ENCODE measurements at regions not wholly inside any gene's neighbourhood (a gene's known extent, or its start where the extent isn't known, plus 50 kb on each side); places are given as distances from the start of the nearest gene placed in this dataset.

DNA sequence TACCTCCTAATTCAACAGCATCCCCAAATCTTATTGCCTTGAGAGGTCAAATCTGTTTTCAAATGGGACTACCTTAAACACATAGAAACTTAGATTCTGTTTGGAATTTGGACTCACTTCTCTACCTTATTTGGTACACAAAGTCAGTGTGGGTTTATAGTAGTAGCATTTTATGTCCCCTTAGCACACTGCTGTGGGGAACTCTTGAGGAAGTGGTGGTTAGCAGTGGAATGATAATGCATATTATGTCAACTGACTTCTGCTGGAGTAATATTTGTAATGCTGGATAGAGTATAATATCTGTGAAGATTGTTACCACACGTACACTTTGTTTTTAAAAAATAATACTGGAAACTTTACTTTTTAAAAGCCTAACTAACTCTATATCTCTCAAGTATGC lies 386.3 kb downstream of the NDFIP2 start:
- DNase-seq (ENCODE audit: low read depth, low spot score): no peak
- H3K27ac ChIP-seq (ENCODE audit: low read length): no peak overlapping the region

DNA sequence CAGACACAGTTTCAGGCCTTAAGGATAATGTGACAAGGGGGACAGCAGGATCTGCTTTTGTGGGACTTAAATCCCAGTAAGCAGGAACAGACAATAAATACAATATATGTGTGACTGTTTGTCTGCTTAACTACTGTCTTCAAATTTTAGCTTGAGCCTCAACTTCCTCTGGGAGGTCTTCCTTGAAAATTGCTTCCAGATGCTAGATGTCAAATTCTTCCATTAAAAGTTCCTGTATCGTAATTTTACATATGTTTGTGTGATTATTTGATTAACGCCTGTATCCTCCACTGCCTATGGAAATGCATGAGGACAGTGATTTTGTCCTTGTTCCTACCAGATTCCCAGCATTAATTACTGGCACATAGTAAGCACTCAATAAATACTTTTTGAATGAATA lies 385.5 kb downstream of the NDFIP2 start:
- no peaks in the 10 kb centered on the region for H3K36me3 ChIP-seq (ENCODE audit: control insufficient read depth, insufficient read depth, low read length)
- no peaks in the 10 kb centered on the region; the same call in 1 of the 2 replicates for H3K4me1 ChIP-seq (ENCODE audit: control insufficient read depth, insufficient read depth, low read length)
- no peak overlapping the region for H3K4me3 ChIP-seq (ENCODE audit: low read length)
- no peak for DNase-seq (ENCODE audit: low read depth, low spot score)
- no peaks in the 10 kb centered on the region for H3K9me3 ChIP-seq (ENCODE audit: control insufficient read depth, insufficient read depth, low read length)
- H3K27me3 ChIP-seq (ENCODE audit: control insufficient read depth, insufficient read depth, low read length): no peaks in the 10 kb centered on the region
- no CpG with 5 or more reads among the region's 2 CpGs for WGBS (ENCODE audit: insufficient coverage, insufficient read length)
- no peak overlapping the region for H3K27ac ChIP-seq (ENCODE audit: low read length)

More for the DNA sequence above, 386.3 kb downstream of the NDFIP2 start:
- no peaks in the 10 kb centered on the region; the same call in 1 of the 2 replicates for H3K4me1 ChIP-seq (ENCODE audit: control insufficient read depth, insufficient read depth, low read length)
- no peaks in the 10 kb centered on the region for H3K9me3 ChIP-seq (ENCODE audit: control insufficient read depth, insufficient read depth, low read length)
- H3K36me3 ChIP-seq (ENCODE audit: control insufficient read depth, insufficient read depth, low read length): no peaks in the 10 kb centered on the region
- WGBS (ENCODE audit: insufficient coverage, insufficient read length): no CpG with 5 or more reads among the region's 1 CpG
- H3K4me3 ChIP-seq (ENCODE audit: low read length): no peak overlapping the region
- H3K27me3 ChIP-seq (ENCODE audit: control insufficient read depth, insufficient read depth, low read length): no peaks in the 10 kb centered on the region

DNA sequence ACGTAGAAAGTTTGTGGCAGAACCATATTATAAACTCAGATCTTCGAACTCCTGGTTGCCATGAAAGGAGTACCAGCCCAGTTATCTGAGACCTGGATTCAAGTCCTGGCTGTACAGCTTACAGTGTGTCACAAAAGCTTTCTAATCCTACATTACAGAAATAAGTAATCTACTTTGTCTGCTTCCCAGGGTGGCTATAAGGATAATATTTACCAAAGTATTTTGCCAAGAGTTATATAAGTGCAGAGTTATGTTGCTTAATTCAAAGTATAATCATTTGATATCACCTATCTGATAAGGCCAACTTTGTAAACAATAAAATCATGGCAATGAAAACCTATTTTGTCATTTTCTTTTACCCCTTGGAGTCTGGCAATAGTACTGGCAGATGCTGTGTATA lies 381.6 kb downstream of the NDFIP2 start:
- no peak overlapping the region for H3K27ac ChIP-seq (ENCODE audit: low read length)
- H3K4me1 ChIP-seq (ENCODE audit: control insufficient read depth, insufficient read depth, low read length): no peaks in the 10 kb centered on the region
- H3K9me3 ChIP-seq (ENCODE audit: control insufficient read depth, insufficient read depth, low read length): no peaks in the 10 kb centered on the region
- DNase-seq (ENCODE audit: low read depth, low spot score): no peak
- no peak overlapping the region for H3K4me3 ChIP-seq (ENCODE audit: low read length)
- H3K27me3 ChIP-seq (ENCODE audit: control insufficient read depth, insufficient read depth, low read length): no peaks in the 10 kb centered on the region
- WGBS (ENCODE audit: insufficient coverage, insufficient read length): no CpG with 5 or more reads among the region's 2 CpGs
- H3K36me3 ChIP-seq (ENCODE audit: control insufficient read depth, insufficient read depth, low read length): no peaks in the 10 kb centered on the region

DNA sequence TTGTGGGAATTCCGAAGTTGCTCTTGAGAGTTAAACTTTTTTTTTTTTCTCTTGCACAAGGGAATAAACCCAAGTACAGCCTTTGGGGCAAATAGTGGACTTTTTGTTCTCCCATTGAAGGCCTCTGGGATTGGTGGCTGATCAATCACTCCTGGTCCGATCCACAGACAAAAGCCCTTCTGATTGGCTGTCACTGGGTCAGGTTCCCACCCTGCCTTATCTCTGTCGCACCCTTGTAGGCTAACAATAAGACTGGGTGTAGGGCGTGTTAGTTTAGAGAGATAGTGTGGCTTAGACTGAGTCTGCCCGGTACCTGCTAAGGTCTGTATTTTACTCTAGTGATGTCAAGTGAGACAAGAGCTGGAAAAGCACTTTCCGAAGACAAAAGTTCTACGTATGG lies 380.8 kb downstream of the NDFIP2 start:
- H3K27ac ChIP-seq (ENCODE audit: low read length): no peak overlapping the region
- no peak for DNase-seq (ENCODE audit: low read depth, low spot score)
- no CpG with 5 or more reads among the region's 7 CpGs for WGBS (ENCODE audit: insufficient coverage, insufficient read length)
- no peaks in the 10 kb centered on the region for H3K9me3 ChIP-seq (ENCODE audit: control insufficient read depth, insufficient read depth, low read length)
- H3K36me3 ChIP-seq (ENCODE audit: control insufficient read depth, insufficient read depth, low read length): no peaks in the 10 kb centered on the region
- no peaks in the 10 kb centered on the region for H3K4me1 ChIP-seq (ENCODE audit: control insufficient read depth, insufficient read depth, low read length)
- H3K27me3 ChIP-seq (ENCODE audit: control insufficient read depth, insufficient read depth, low read length): no peaks in the 10 kb centered on the region
- no peak overlapping the region for H3K4me3 ChIP-seq (ENCODE audit: low read length)

DNA sequence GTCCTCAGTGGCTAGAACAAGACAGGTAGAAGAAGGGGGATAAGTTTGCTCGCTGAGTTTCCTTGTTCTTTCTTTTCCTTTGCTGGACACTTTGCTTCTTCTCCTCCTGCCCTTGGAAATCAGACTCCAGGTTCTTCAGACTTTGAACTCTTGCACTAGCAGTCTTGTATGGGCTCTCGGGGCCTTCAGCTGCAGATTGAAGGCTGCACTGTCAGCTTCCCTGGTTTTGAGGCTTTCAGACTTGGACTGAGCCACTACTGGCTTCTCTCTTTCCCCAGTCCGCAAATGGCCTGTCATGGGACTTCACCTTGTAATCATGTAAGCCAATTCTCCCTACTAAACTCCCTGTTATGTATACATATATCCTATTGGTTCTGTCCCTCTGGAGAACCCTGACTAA lies 379.8 kb downstream of the NDFIP2 start:
- no CpG with 5 or more reads among the region's 3 CpGs for WGBS (ENCODE audit: insufficient coverage, insufficient read length)

DNA sequence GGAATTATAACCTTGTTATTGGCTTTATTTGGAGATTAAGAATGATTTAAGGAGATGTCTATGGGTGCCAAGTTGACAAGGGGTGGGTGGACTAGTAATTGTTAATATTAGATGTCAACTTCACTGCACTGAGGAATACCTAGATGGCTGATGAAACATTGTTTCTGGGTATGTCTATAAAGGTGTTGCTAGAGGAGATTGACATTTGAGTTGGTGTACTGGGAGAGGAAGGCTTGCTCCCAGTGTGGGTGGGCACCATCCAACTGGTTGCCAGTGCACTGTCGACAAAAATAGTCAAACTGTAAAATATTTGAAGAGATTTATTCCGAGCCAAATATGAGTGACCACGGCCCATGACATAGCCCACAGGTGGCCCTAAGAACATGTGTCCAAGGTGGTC lies 378.8 kb downstream of the NDFIP2 start:
- H3K4me3 ChIP-seq (ENCODE audit: low read length): no peak overlapping the region
- H3K36me3 ChIP-seq (ENCODE audit: control insufficient read depth, insufficient read depth, low read length): no peaks in the 10 kb centered on the region
- no CpG with 5 or more reads among the region's 3 CpGs for WGBS (ENCODE audit: insufficient coverage, insufficient read length)
- no peaks in the 10 kb centered on the region for H3K4me1 ChIP-seq (ENCODE audit: control insufficient read depth, insufficient read depth, low read length)
- DNase-seq (ENCODE audit: low read depth, low spot score): no peak
- H3K27ac ChIP-seq (ENCODE audit: low read length): no peak overlapping the region
- no peaks in the 10 kb centered on the region for H3K9me3 ChIP-seq (ENCODE audit: control insufficient read depth, insufficient read depth, low read length)
- no peaks in the 10 kb centered on the region for H3K27me3 ChIP-seq (ENCODE audit: control insufficient read depth, insufficient read depth, low read length)

More for the DNA sequence above, 379.8 kb downstream of the NDFIP2 start:
- H3K9me3 ChIP-seq (ENCODE audit: control insufficient read depth, insufficient read depth, low read length): no peaks in the 10 kb centered on the region
- no peak for DNase-seq (ENCODE audit: low read depth, low spot score)
- no peak overlapping the region for H3K4me3 ChIP-seq (ENCODE audit: low read length)
- H3K4me1 ChIP-seq (ENCODE audit: control insufficient read depth, insufficient read depth, low read length): no peaks in the 10 kb centered on the region
- H3K27ac ChIP-seq (ENCODE audit: low read length): no peak overlapping the region
- no peaks in the 10 kb centered on the region for H3K36me3 ChIP-seq (ENCODE audit: control insufficient read depth, insufficient read depth, low read length)
- no peaks in the 10 kb centered on the region for H3K27me3 ChIP-seq (ENCODE audit: control insufficient read depth, insufficient read depth, low read length)

DNA sequence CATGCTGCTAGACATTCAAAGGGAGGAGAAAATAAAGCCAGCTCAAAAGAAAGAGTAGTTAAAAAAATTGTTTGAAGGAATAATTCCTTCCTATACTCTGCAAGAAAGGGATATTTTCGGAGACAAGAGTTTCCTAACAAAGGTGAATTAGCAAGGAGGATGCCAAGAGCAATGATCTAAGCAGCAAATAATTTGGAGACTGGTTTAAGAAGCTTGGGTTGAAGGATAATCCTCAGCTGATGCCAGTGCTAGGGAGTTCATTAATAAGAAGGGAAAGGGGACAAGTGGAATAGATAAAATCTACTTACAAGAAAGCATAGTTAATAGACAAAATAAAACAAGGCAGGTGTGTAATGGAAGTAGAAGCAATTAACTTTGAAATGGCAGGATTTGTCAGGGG lies 372.3 kb downstream of the NDFIP2 start:
- no peak for DNase-seq (ENCODE audit: low read depth, low spot score)
- H3K4me3 ChIP-seq (ENCODE audit: low read length): no peak overlapping the region
- no peak overlapping the region for H3K27ac ChIP-seq (ENCODE audit: low read length)
- H3K36me3 ChIP-seq (ENCODE audit: control insufficient read depth, insufficient read depth, low read length): no peaks in the 10 kb centered on the region
- no peaks in the 10 kb centered on the region for H3K27me3 ChIP-seq (ENCODE audit: control insufficient read depth, insufficient read depth, low read length)
- H3K9me3 ChIP-seq (ENCODE audit: control insufficient read depth, insufficient read depth, low read length): no peaks in the 10 kb centered on the region
- WGBS (ENCODE audit: insufficient coverage, insufficient read length): no CpG with 5 or more reads among the region's 1 CpG
- H3K4me1 ChIP-seq (ENCODE audit: control insufficient read depth, insufficient read depth, low read length): no peaks in the 10 kb centered on the region

DNA sequence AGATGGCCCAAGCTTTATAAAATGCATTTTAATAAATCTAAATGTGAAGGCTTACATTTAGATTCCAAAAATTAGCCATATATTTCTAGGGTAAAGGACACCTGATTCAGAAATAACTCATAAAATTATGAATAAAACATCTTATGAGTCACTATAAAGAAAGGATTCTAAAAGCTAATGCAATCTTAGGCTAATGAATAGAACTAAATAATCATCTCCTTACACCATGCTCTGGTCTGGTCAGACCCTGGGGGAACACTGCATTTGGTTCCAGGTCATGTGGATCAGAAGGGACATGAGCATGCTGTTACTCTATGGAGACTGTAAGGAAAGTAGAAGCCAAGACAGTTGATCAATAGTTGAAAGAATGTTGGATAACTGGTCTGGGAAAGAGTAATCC lies 370.4 kb downstream of the NDFIP2 start:
- Histone ChIP-seq H3K4me3 (ENCODE audit: low read length) (no peak overlapping the region), H3K27ac (ENCODE audit: low read length) (no peak overlapping the region), H3K27me3 (ENCODE audit: control insufficient read depth, insufficient read depth, low read length) (no peaks in the 10 kb centered on the region), H3K4me1 (ENCODE audit: control insufficient read depth, insufficient read depth, low read length) (no peaks in the 10 kb centered on the region), H3K36me3 (ENCODE audit: control insufficient read depth, insufficient read depth, low read length) (no peaks in the 10 kb centered on the region), H3K9me3 (ENCODE audit: control insufficient read depth, insufficient read depth, low read length) (no peaks in the 10 kb centered on the region)
- DNase-seq (ENCODE audit: low read depth, low spot score): no peak

DNA sequence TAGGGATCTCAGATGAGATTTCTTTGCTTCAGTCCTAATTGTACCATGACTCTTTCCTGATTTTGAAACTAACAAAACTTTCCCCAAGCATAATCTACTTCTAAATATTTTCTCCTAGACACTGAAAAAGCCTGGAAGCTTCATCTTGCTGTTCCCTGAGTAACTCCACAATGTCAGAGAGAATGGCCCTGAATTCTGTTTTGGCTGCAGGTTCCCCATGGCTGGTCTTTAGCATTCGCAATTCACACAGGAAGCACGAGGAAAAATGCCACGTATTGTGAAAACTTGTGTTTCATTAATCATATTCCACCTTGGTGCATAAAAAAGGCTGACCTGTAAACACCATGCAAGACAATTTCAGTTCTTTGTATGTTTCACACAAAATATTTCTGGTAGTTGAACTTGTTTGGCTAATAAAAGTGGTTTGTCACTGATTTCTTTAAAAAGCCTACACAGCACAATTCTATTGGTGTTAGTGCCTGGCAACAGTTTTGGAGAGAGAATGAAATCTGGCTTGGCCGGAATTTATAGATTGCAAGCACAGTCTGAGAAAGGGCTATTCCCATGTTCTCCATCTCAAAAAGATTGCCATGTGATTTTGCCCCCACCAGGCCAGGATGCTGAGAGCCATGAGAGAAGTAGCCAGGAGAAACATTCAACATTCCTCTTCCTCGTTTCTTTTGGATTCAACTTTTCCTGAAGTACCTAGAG lies 367.1 kb downstream of the NDFIP2 start:
- no CpG with 5 or more reads among the region's 5 CpGs for WGBS (ENCODE audit: insufficient coverage, insufficient read length)
- DNase-seq (ENCODE audit: low read depth, low spot score): no peak
- H3K9me3 ChIP-seq (ENCODE audit: control insufficient read depth, insufficient read depth, low read length): no peaks in the 10 kb centered on the region
- H3K27ac ChIP-seq (ENCODE audit: low read length): no peak overlapping the region
- H3K27me3 ChIP-seq (ENCODE audit: control insufficient read depth, insufficient read depth, low read length): no peaks in the 10 kb centered on the region
- no peaks in the 10 kb centered on the region for H3K4me1 ChIP-seq (ENCODE audit: control insufficient read depth, insufficient read depth, low read length)
- H3K36me3 ChIP-seq (ENCODE audit: control insufficient read depth, insufficient read depth, low read length): no peaks in the 10 kb centered on the region
- no peak overlapping the region for H3K4me3 ChIP-seq (ENCODE audit: low read length)

DNA sequence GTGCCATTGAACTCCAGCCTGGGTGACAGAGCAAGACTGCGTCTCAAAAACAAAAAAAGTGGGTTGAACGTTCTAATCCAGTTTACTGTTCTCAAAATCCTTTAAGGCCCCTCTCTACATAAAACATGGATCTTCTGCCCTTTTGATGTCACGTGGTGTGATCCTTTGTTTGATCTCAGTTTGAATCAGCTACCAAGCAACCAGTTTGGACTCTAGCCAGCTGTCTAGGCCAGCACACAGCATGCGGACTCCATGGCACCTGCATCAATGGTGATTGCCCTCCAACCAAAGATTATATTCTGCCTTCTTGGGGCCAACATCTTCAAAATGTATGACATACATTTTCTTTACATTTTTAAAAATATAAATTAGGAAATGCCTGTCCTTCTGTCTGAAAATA lies 365.4 kb downstream of the NDFIP2 start:
- DNase-seq (ENCODE audit: low read depth, low spot score): no peak
- H3K36me3 ChIP-seq (ENCODE audit: control insufficient read depth, insufficient read depth, low read length): no peaks in the 10 kb centered on the region
- no peaks in the 10 kb centered on the region for H3K4me1 ChIP-seq (ENCODE audit: control insufficient read depth, insufficient read depth, low read length)
- H3K27me3 ChIP-seq (ENCODE audit: control insufficient read depth, insufficient read depth, low read length): no peaks in the 10 kb centered on the region
- WGBS (ENCODE audit: insufficient coverage, insufficient read length): no CpG with 5 or more reads among the region's 4 CpGs
- H3K9me3 ChIP-seq (ENCODE audit: control insufficient read depth, insufficient read depth, low read length): no peaks in the 10 kb centered on the region
- H3K27ac ChIP-seq (ENCODE audit: low read length): no peak overlapping the region
- H3K4me3 ChIP-seq (ENCODE audit: low read length): no peak overlapping the region

DNA sequence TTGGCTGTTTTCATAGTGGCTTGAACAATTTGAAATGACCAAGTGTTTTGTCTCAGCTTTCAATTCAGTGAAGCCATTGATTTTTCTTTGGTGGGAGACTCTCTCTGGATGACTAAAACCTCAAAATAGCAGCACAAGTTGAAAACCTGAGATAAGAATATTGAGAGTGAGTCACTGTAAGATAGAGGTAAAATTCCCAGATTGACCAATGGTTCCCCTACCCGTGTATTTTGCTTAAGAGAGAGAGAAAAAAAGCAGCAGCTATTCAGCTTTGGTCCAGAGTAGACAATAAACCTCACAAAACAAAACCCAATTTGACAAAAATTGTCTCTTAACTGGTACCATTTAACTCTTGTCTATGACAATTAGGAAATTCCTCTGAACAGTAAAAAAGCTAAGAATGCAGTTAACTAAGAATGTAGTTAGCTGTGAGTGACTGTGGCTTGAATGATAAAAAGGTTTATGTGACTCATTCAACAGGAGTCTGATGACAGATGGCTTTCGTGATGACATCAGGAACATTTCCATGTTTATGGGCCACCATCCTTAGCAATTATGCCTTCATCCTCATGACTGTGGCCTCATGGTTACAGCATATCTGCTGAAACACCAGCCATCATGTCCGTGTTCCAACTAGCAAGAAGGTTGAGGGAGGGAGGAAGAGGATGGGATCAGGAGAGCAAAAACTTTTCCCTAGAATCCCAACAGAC lies 356.9 kb downstream of the NDFIP2 start:
- H3K4me3 ChIP-seq (ENCODE audit: low read length): no peak overlapping the region
- no CpG with 5 or more reads among the region's 3 CpGs for WGBS (ENCODE audit: insufficient coverage, insufficient read length)
- no peak for DNase-seq (ENCODE audit: low read depth, low spot score)
- no peaks in the 10 kb centered on the region for H3K4me1 ChIP-seq (ENCODE audit: control insufficient read depth, insufficient read depth, low read length)
- H3K27ac ChIP-seq (ENCODE audit: low read length): no peak overlapping the region
- no peaks in the 10 kb centered on the region for H3K27me3 ChIP-seq (ENCODE audit: control insufficient read depth, insufficient read depth, low read length)
- H3K9me3 ChIP-seq (ENCODE audit: control insufficient read depth, insufficient read depth, low read length): 0 out of 2 replicates have a peak, but pooled peaks cover 1% of the 10 kb centered on the region
- no peaks in the 10 kb centered on the region for H3K36me3 ChIP-seq (ENCODE audit: control insufficient read depth, insufficient read depth, low read length)
